HCT116 (cell line): ENCODE measurements at regions not wholly inside any gene's neighbourhood (a gene's known extent, or its start where the extent isn't known, plus 50 kb on each side); places are given as distances from the start of the nearest gene placed in this dataset.

Experiments used
- ATAC-seq: fragments of 200-7000 bp; cut with Tn5 transposase; 2 replicates; pipeline ENCODE4 v1.9.1; 2020; ENCODE audit warnings: mild to moderate bottlenecking, moderate library complexity
- BruUV-seq: library from RNA; stranded (reverse); fragments of 400-500 nt; replicated peaks from 2 replicates; lab custom pipeline; 2021; lab: Mats Ljungman, UMichigan
- CTCF ChIA-PET: fragments of 300-600 bp; sonication (Branson Sonifier 250); formaldehyde crosslinking; loops from one replicate; lab custom pipeline; 2021; ENCODE audit warnings: antibody characterized with exemption; lab: Charles Lee
- POLR2A ChIA-PET: fragments of 300-600, 350-600 bp; sonication (Branson Sonifier 250); formaldehyde crosslinking; loops from one replicate; lab custom pipeline; 2021; ENCODE audit warnings: antibody characterized with exemption; lab: Charles Lee
- RAD21 ChIA-PET, 2 experiments: fragments of 300-600 bp; sonication (Branson Sonifier 250); formaldehyde crosslinking; loops; one replicate each; lab custom pipeline; 2023; ENCODE audit warnings: low total read pairs in 2 of 2; ENCODE audit not compliant: uncharacterized antibody in 2 of 2, unreplicated experiment in 2 of 2, low non-redundant PET in 1 of 2; lab: Charles Lee
- DNase-seq: peaks from one replicate; pipeline ENCODE4 v3.0.0-alpha.2; 2010; ENCODE audit warnings: low read depth, low spot score
- H2AFZ ChIP-seq: fragments of 200-600 bp; shearing (Covaris generic), sonication (generic); 2 replicates; pipeline ENCODE4 v1.6.1; 2017; ENCODE audit warnings: low read depth, mixed run types, mixed read lengths, antibody characterized with exemption, low read length; ENCODE audit not compliant: poor library complexity, severe bottlenecking
- H3K27ac ChIP-seq: 2 replicates; pipeline ENCODE4 v1.5.1; 2012; ENCODE audit warnings: low read depth, low read length
- H3K27me3 ChIP-seq: fragments of 200-600 bp; sonication (generic); 2 replicates; pipeline ENCODE4 v1.6.1; 2016; ENCODE audit warnings: mixed run types, low read length, mixed read lengths; ENCODE audit not compliant: insufficient read depth
- H3K36me3 ChIP-seq, 2 experiments: fragments of 200-500 bp in 1 of 2; fragments of 200-600 bp in 1 of 2; sonication (Bioruptor generic) in 1 of 2; sonication (generic) in 1 of 2; 2 replicates each; pipeline versions ENCODE4 v1.5.1 to v1.6.1; 2014 to 2016; ENCODE audit warnings: low read length in 2 of 2, inconsistent platforms in 1 of 2, mixed read lengths in 1 of 2, mixed run types in 1 of 2; ENCODE audit not compliant: insufficient read depth in 2 of 2, control insufficient read depth in 1 of 2
- H3K4me1 ChIP-seq, 2 experiments: fragments of 200-600 bp in 1 of 2; sonication (generic) in 1 of 2; 2 replicates each; pipeline versions ENCODE4 v1.5.1 to v1.6.1; 2012 to 2017; ENCODE audit warnings: low read length in 2 of 2, inconsistent platforms in 1 of 2, mild to moderate bottlenecking in 1 of 2, mixed read lengths in 1 of 2, mixed run types in 1 of 2, moderate library complexity in 1 of 2; ENCODE audit not compliant: insufficient read depth in 2 of 2, control insufficient read depth in 1 of 2
- H3K4me2 ChIP-seq: fragments of 200-600 bp; sonication (generic); 2 replicates; pipeline ENCODE4 v1.6.1; 2017; ENCODE audit warnings: mixed run types, low read length, mixed read lengths
- H3K4me3 ChIP-seq, 2 experiments: fragments of 200-600 bp in 1 of 2; sonication (generic) in 1 of 2; replicated peaks in 1 of 2; 2 replicates each; pipeline ENCODE4 v1.5.1; 2011 to 2016; ENCODE audit warnings: low read length in 2 of 2, control low read depth in 1 of 2, low read depth in 1 of 2, mild to moderate bottlenecking in 1 of 2, mixed read lengths in 1 of 2, mixed run types in 1 of 2
- H3K79me2 ChIP-seq: fragments of 200-600 bp; sonication (generic); 2 replicates; pipeline ENCODE4 v1.6.1; 2017; ENCODE audit warnings: mild to moderate bottlenecking, mixed run types, low read length, moderate library complexity, mixed read lengths; ENCODE audit not compliant: insufficient read depth
- H3K9ac ChIP-seq: fragments of 200-600 bp; sonication (generic); 2 replicates; pipeline ENCODE4 v1.6.1; 2016; ENCODE audit warnings: low read length, mixed read lengths
- H3K9me2 ChIP-seq: fragments of 200-600 bp; sonication (generic), shearing (Covaris generic); 2 replicates; pipeline ENCODE4 v1.6.1; 2017; ENCODE audit warnings: mixed run types, mild to moderate bottlenecking, moderate library complexity; ENCODE audit not compliant: insufficient read depth
- H3K9me3 ChIP-seq, 2 experiments: fragments of 200-500 bp in 1 of 2; fragments of 200-600 bp in 1 of 2; sonication (Bioruptor generic) in 1 of 2; sonication (generic) in 1 of 2; 2 replicates each; pipeline ENCODE4 v1.6.1; 2014 to 2017; ENCODE audit warnings: low read length in 2 of 2, mixed read lengths in 2 of 2, inconsistent platforms in 1 of 2, low read depth in 1 of 2, mild to moderate bottlenecking in 1 of 2, mixed run types in 1 of 2, moderate library complexity in 1 of 2; ENCODE audit not compliant: control insufficient read depth in 1 of 2, insufficient read depth in 1 of 2
- H4K20me1 ChIP-seq: fragments of 200-600 bp; sonication (generic), shearing (Covaris generic); 2 replicates; pipeline ENCODE4 v1.6.1; 2017; ENCODE audit warnings: mixed run types, mild to moderate bottlenecking, moderate library complexity; ENCODE audit not compliant: insufficient read depth
- CTCF ChIP-seq, 3 experiments: fragments of 200-600 bp in 1 of 3; sonication (generic) in 1 of 3; IDR thresholded peaks in 2 of 3; conservative IDR thresholded peaks in 1 of 3; 2 replicates each; pipeline ENCODE4 v1.5.1; 2012 to 2017; ENCODE audit warnings: low read depth in 2 of 3, low read length in 2 of 3, antibody characterized with exemption in 1 of 3, borderline replicate concordance in 1 of 3, control low read depth in 1 of 3, mild to moderate bottlenecking in 1 of 3, mixed read lengths in 1 of 3, mixed run types in 1 of 3, moderate library complexity in 1 of 3; ENCODE audit not compliant: insufficient read depth in 1 of 3
- EZH2 ChIP-seq: fragments of 200-600 bp; sonication (generic); IDR thresholded peaks from 2 replicates; pipeline ENCODE4 v1.6.1; 2017; ENCODE audit warnings: antibody characterized with exemption, mixed run types
- POLR2A ChIP-seq: IDR thresholded peaks from 2 replicates; pipeline ENCODE4 v1.7.0; 2011; ENCODE audit warnings: borderline replicate concordance; ENCODE audit not compliant: insufficient read depth, insufficient read length; ENCODE audit errors: extremely low read depth
- RAD21 ChIP-seq: IDR thresholded peaks from 2 replicates; pipeline ENCODE4 v1.6.1; 2012; ENCODE audit warnings: low read depth, mild to moderate bottlenecking
- REST ChIP-seq: IDR thresholded peaks from 2 replicates; pipeline ENCODE4 v1.6.1; 2012; ENCODE audit warnings: low read depth
- SP1 ChIP-seq: IDR thresholded peaks from 2 replicates; pipeline ENCODE4 v1.6.1; 2012; ENCODE audit warnings: low read depth
- TCF7L2 ChIP-seq: IDR thresholded peaks from 2 replicates; pipeline ENCODE4 v1.7.0; 2011; ENCODE audit warnings: borderline replicate concordance, inconsistent platforms; ENCODE audit not compliant: insufficient read depth, insufficient read length; ENCODE audit errors: extremely low read depth
- ZNF274 ChIP-seq: fragments of 200-500 bp; sonication (Bioruptor generic); IDR thresholded peaks from 2 replicates; pipeline ENCODE4 v1.6.1; 2014; ENCODE audit warnings: mild to moderate bottlenecking, low read depth, low read length, inconsistent platforms
- intact Hi-C: fragments of 100-400 bp; cut with micrococcal nuclease; formaldehyde crosslinking; loops from 2 replicates; pipeline ENCODE4 v1.10.0; 2022

- H3K4me3 ChIP-seq: no peak overlapping the region
- no peak overlapping the region for H3K27ac ChIP-seq
- no peak overlapping the region for H3K4me2 ChIP-seq
- no peaks in the 10 kb centered on the region for H3K9me2 ChIP-seq
- H3K9ac ChIP-seq: no peak overlapping the region
- ChIA-PET CTCF (no interaction called here), POLR2A (no interaction called here), RAD21 (no interaction called here)
- no peaks in the 10 kb centered on the region for H3K4me1 ChIP-seq
- no peaks in the 10 kb centered on the region for H4K20me1 ChIP-seq
- DNase-seq (no peak), ATAC-seq (no peak)
- H2AFZ ChIP-seq: no peak overlapping the region
- TF ChIP-seq TCF7L2 (no peak), POLR2A (no peak), SP1 (no peak), ZNF274 (no peak), CTCF (IDR thresholded peaks at IDR 0.05 in 2 of 3, conservative IDR thresholded peaks at IDR 0.05 in 1 of 3; ENCODE audit: borderline replicate concordance in 1 of 3, insufficient read depth in 1 of 3, low read depth in 2 of 3, low read length in 2 of 3) (no peak), REST (no peak), EZH2 (no peak), RAD21 (no peak)
- H3K27me3 ChIP-seq: no peaks in the 10 kb centered on the region
- no peaks in the 10 kb centered on the region for H3K79me2 ChIP-seq
- no peaks in the 10 kb centered on the region for H3K36me3 ChIP-seq
- intact Hi-C loops: no loop called here
- BruUV-seq: no TSS peak
- H3K9me3 ChIP-seq: no peaks in the 10 kb centered on the region
Measured at GRCh38 chr2:155600296-155600695, 732.2 kb downstream of the NR4A2 start.
